MM.1S (cell line): ENCODE measurements at regions not wholly inside any gene's neighbourhood (a gene's known extent, or its start where the extent isn't known, plus 50 kb on each side); places are given as distances from the start of the nearest gene placed in this dataset.

ENCODE experiments used
- DNase-seq: peaks from one replicate; pipeline ENCODE4 v3.0.0-alpha.2; 2015
- H2AFZ ChIP-seq: fragments of 300-600 bp; sonication (generic); 2 replicates; pipeline ENCODE4 v1.6.0; 2016; ENCODE audit warnings: antibody characterized with exemption, low read length
- H3F3A ChIP-seq: fragments of 300-600 bp; sonication (generic); 2 replicates; pipeline ENCODE4 v1.6.1; 2016; ENCODE audit warnings: mild to moderate bottlenecking, antibody characterized with exemption, low read length, moderate library complexity, mixed read lengths; ENCODE audit not compliant: insufficient read depth
- H3K27ac ChIP-seq: fragments of 300-600 bp; sonication (generic); 2 replicates; pipeline ENCODE4 v1.5.1; 2016; ENCODE audit warnings: mild to moderate bottlenecking, low read length
- H3K27me3 ChIP-seq: fragments of 300-600 bp; sonication (generic); replicated peaks from 2 replicates; pipeline ENCODE4 v1.6.0; 2016; ENCODE audit warnings: low read length; ENCODE audit not compliant: insufficient read depth
- H3K36me3 ChIP-seq: fragments of 300-600 bp; sonication (generic); replicated peaks from 2 replicates; pipeline ENCODE4 v1.6.1; 2016; ENCODE audit warnings: mild to moderate bottlenecking, low read length, mixed read lengths; ENCODE audit not compliant: insufficient read depth
- H3K4me1 ChIP-seq: fragments of 300-600 bp; sonication (generic); 2 replicates; pipeline ENCODE4 v1.6.1; 2016; ENCODE audit warnings: low read length, mixed read lengths
- H3K4me2 ChIP-seq: fragments of 300-600 bp; sonication (generic); 2 replicates; pipeline ENCODE4 v1.6.0; 2016; ENCODE audit warnings: low read depth, low read length
- H3K4me3 ChIP-seq: fragments of 300-600 bp; sonication (generic); 2 replicates; pipeline ENCODE4 v1.5.1; 2016; ENCODE audit warnings: low read length, mixed read lengths
- H3K79me2 ChIP-seq: fragments of 300-600 bp; sonication (generic); 2 replicates; pipeline ENCODE4 v1.6.1; 2016; ENCODE audit warnings: mixed run types, low read length, mixed read lengths
- H3K9ac ChIP-seq: fragments of 300-600 bp; sonication (generic); 2 replicates; pipeline ENCODE4 v1.6.1; 2016; ENCODE audit warnings: low read length, mixed read lengths
- H3K9me2 ChIP-seq: fragments of 300-600 bp; sonication (generic); replicated peaks from 2 replicates; pipeline ENCODE4 v1.6.1; 2016; ENCODE audit warnings: mild to moderate bottlenecking, low read length, mixed read lengths; ENCODE audit not compliant: insufficient read depth
- H3K9me3 ChIP-seq: fragments of 300-600 bp; sonication (generic); replicated peaks from 2 replicates; pipeline ENCODE4 v1.6.1; 2016; ENCODE audit warnings: mild to moderate bottlenecking, low read length, mixed read lengths; ENCODE audit not compliant: insufficient read depth
- H4K20me1 ChIP-seq: fragments of 300-600 bp; sonication (generic); 2 replicates; pipeline ENCODE4 v1.6.1; 2016; ENCODE audit warnings: mild to moderate bottlenecking, low read length, moderate library complexity, mixed read lengths; ENCODE audit not compliant: insufficient read depth
- CTCF ChIP-seq: fragments of 300-600 bp; sonication (generic); IDR thresholded peaks from 2 replicates; pipeline ENCODE4 v1.5.1; 2016; ENCODE audit warnings: antibody characterized with exemption, low read length, mixed read lengths
- EZH2 ChIP-seq: fragments of 300-600 bp; sonication (generic); optimal IDR thresholded peaks from 2 replicates; pipeline ENCODE3; 2017; ENCODE audit warnings: low read depth, mild to moderate bottlenecking, antibody characterized with exemption, low read length, mixed read lengths
- EZH2phosphoT487 ChIP-seq: fragments of 300-600 bp; sonication (generic); IDR thresholded peaks from 2 replicates; pipeline ENCODE4 v1.6.1; 2018; ENCODE audit warnings: antibody characterized with exemption, low read length

DNA sequence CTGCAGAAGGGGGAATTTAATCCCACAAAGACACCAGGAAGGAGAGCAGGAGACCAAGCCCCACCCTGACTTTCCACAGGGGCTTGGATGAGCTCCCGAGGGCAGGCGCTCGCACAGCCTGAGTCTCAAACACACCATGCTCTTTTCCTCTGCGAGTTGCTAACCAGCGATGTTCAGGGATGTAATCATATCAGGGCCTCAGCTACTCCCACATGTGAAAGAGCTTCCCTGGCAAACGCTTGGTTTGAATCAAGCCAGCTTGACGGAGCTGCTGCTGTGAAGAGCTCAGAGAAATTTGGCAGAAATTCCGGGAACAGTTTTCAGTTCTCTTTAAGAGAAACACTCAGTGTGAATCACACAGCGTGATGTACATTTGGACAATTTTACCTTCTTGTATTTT, 385.8 kb downstream of the GALR1 start:
- Histone ChIP-seq H3K27ac (no peak overlapping the region), H3K4me2 (no peak overlapping the region), H3K79me2 (no peaks in the 10 kb centered on the region), H2AFZ (no peak overlapping the region), H3K4me3 (no peak overlapping the region), H3K9ac (no peak overlapping the region), H3K9me2 (no peaks in the 10 kb centered on the region), H4K20me1 (no peaks in the 10 kb centered on the region), H3K9me3 (no peaks in the 10 kb centered on the region), H3F3A (no peaks in the 10 kb centered on the region), H3K36me3 (no peaks in the 10 kb centered on the region), H3K27me3 (no peaks in the 10 kb centered on the region), H3K4me1 (0 out of 2 replicates have a peak, but pooled peaks cover 5% of the 10 kb centered on the region)
- no peak for DNase-seq
- TF ChIP-seq EZH2 (no peak), CTCF (no peak), EZH2phosphoT487 (no peak)

- Histone ChIP-seq H3K9ac (no peak overlapping the region), H3F3A (no peaks in the 10 kb centered on the region), H3K4me2 (no peak overlapping the region), H3K36me3 (no peaks in the 10 kb centered on the region), H3K4me1 (0 out of 2 replicates have a peak, but pooled peaks cover 5% of the 10 kb centered on the region), H3K9me2 (no peaks in the 10 kb centered on the region), H3K79me2 (no peaks in the 10 kb centered on the region), H3K27ac (no peak overlapping the region), H3K4me3 (no peak overlapping the region), H3K27me3 (no peaks in the 10 kb centered on the region), H4K20me1 (no peaks in the 10 kb centered on the region), H3K9me3 (no peaks in the 10 kb centered on the region), H2AFZ (no peak overlapping the region)
- DNase-seq: no peak
- TF ChIP-seq CTCF: no peak
- TF ChIP-seq EZH2phosphoT487: no peak
- no peak for TF ChIP-seq EZH2
These were observed 386.2 kb downstream of the GALR1 start for GRCh38 chr18:77635858-77636257.

- TF ChIP-seq EZH2 (no peak), CTCF (no peak), EZH2phosphoT487 (no peak)
- Histone ChIP-seq H3K79me2 (no peaks in the 10 kb centered on the region), H3K36me3 (no peaks in the 10 kb centered on the region), H3K9me2 (no peaks in the 10 kb centered on the region), H3K9ac (no peak overlapping the region), H3K27me3 (no peaks in the 10 kb centered on the region), H3K4me2 (no peak overlapping the region), H3K4me1 (no peaks in the 10 kb centered on the region), H4K20me1 (no peaks in the 10 kb centered on the region), H3K27ac (no peak overlapping the region), H3F3A (no peaks in the 10 kb centered on the region), H2AFZ (no peak overlapping the region), H3K9me3 (no peaks in the 10 kb centered on the region), H3K4me3 (no peak overlapping the region)
- DNase-seq: no peak
These were observed 395.7 kb downstream of the GALR1 start for GRCh38 chr18:77645170-77645872.
